IMR-90 (cell line): ENCODE measurements at regions not wholly inside any gene's neighbourhood (a gene's known extent, or its start where the extent isn't known, plus 50 kb on each side); places are given as distances from the start of the nearest gene placed in this dataset.

Source experiments
- BHLHE40 ChIP-seq: fragments of 150-350 bp; IDR thresholded peaks from 2 replicates; pipeline ENCODE4 v1.6.1; 2016; ENCODE audit warnings: mild to moderate bottlenecking, low read depth, low read length
- CEBPB ChIP-seq: IDR thresholded peaks from 2 replicates; pipeline ENCODE4 v1.6.1; 2012; ENCODE audit warnings: low read depth, low read length, improper control_type of control experiment
- CHD1 ChIP-seq: IDR thresholded peaks from 2 replicates; pipeline ENCODE4 v1.6.1; 2012; ENCODE audit warnings: low read depth, low read length, improper control_type of control experiment
- MAFK ChIP-seq: IDR thresholded peaks from 2 replicates; pipeline ENCODE4 v1.6.1; 2012; ENCODE audit warnings: low read depth, low read length, improper control_type of control experiment
- MAZ ChIP-seq: IDR thresholded peaks from 2 replicates; pipeline ENCODE4 v1.6.1; 2012; ENCODE audit warnings: low read depth, mild to moderate bottlenecking, low read length, improper control_type of control experiment, moderate library complexity, borderline replicate concordance
- MXI1 ChIP-seq: IDR thresholded peaks from 2 replicates; pipeline ENCODE4 v1.6.1; 2012; ENCODE audit warnings: low read depth, mild to moderate bottlenecking, low read length, moderate library complexity, borderline replicate concordance
- POLR2A ChIP-seq: IDR thresholded peaks from 2 replicates; pipeline ENCODE4 v1.6.1; 2012; ENCODE audit warnings: mild to moderate bottlenecking, low read depth, low read length
- RAD21 ChIP-seq: IDR thresholded peaks from 2 replicates; pipeline ENCODE4 v1.6.1; 2012; ENCODE audit warnings: low read length, improper control_type of control experiment
- RCOR1 ChIP-seq: IDR thresholded peaks from 2 replicates; pipeline ENCODE4 v1.6.1; 2012; ENCODE audit warnings: mild to moderate bottlenecking, low read length, improper control_type of control experiment; ENCODE audit not compliant: insufficient replicate concordance
- RFX5 ChIP-seq: IDR thresholded peaks from 2 replicates; pipeline ENCODE4 v1.8.0; 2012; ENCODE audit warnings: low read depth, mild to moderate bottlenecking, low read length, moderate library complexity
- SMC3 ChIP-seq: fragments of 150-350 bp; IDR thresholded peaks from 2 replicates; pipeline ENCODE4 v1.6.1; 2016; ENCODE audit warnings: low read depth, mild to moderate bottlenecking, antibody characterized with exemption, low read length, moderate library complexity
- TF ChIP-seq, protein P1 (sequence below): conservative IDR thresholded peaks from 2 replicates; pipeline ENCODE4 v1.5.1; 2012; ENCODE audit warnings: mild to moderate bottlenecking, low read depth, low read length, improper control_type of control experiment

DNA sequence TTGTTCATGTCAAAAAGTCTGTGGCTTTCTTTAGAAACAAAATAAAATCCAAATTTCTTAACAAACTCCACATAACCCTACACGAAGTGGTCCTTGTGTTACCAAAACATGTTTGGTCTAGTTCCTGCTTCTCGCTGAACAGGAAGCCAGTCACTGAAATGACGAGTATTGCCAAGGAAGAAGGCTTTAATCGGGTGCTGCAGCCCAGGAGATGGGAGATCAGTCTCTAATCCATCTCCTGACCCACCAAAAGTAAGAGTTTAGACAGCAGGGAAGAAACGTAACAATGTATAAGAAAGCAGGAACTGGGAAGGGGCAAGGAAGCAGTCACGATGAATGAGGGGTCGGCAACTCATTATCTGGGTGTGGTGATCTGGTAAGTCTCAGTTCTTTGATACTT lies 144.6 kb upstream of the MAP9 start:
- TF ChIP-seq POLR2A (no peak), CEBPB (no peak), RFX5 (no peak), RCOR1 (no peak), SMC3 (no peak), MXI1 (no peak), RAD21 (no peak), MAFK (no peak), MAZ (no peak), BHLHE40 (no peak), CHD1 (no peak)
- TF ChIP-seq, protein P1, sequence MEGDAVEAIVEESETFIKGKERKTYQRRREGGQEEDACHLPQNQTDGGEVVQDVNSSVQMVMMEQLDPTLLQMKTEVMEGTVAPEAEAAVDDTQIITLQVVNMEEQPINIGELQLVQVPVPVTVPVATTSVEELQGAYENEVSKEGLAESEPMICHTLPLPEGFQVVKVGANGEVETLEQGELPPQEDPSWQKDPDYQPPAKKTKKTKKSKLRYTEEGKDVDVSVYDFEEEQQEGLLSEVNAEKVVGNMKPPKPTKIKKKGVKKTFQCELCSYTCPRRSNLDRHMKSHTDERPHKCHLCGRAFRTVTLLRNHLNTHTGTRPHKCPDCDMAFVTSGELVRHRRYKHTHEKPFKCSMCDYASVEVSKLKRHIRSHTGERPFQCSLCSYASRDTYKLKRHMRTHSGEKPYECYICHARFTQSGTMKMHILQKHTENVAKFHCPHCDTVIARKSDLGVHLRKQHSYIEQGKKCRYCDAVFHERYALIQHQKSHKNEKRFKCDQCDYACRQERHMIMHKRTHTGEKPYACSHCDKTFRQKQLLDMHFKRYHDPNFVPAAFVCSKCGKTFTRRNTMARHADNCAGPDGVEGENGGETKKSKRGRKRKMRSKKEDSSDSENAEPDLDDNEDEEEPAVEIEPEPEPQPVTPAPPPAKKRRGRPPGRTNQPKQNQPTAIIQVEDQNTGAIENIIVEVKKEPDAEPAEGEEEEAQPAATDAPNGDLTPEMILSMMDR, result no peak
